ENCODE measurements at regions not wholly inside any gene's neighbourhood (a gene's known extent, or its start where the extent isn't known, plus 50 kb on each side); places are given as distances from the start of the nearest gene placed in this dataset.
"Not testable (repeated sequence)": the region's sequence is repeated elsewhere in the genome, so short reads cannot be mapped to it uniquely, and the experiment has no call there.

- in situ Hi-C loops (cut with HindIII; ENCODE audit: low sequenced_read_pairs): not testable (repeated sequence)
These were observed 205.7 kb downstream of the MATN1 start for GRCh38 chr1:30517666-30518065.

DNA sequence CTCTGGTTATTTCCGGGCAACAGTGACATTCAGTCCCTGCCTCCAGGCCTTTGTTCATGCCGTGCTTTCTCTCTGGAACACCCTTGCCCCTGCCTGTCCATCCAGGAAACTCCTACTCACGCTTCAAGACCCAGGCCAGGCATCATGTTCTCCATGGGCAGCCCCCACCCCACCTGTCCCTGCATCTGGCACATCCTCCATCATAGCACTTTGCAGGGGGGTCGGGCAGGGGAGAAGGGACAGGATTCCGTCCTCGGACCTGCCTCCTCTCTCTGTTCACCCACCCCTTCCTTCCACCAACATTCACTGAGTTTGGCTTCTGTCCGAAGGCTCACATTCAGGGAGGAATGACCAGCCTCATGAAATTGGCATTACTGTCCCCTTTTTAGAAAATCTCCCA, 206.1 kb downstream of the MATN1 start:
- in situ Hi-C loops (cut with HindIII; ENCODE audit: low sequenced_read_pairs): not testable (repeated sequence)

- in situ Hi-C loops (cut with HindIII; ENCODE audit: low sequenced_read_pairs): no loop called here
These were observed 206.9 kb downstream of the MATN1 start for GRCh38 chr1:30516485-30516858.

- in situ Hi-C loops (cut with HindIII; ENCODE audit: low sequenced_read_pairs): no loop called here
These were observed 207.5 kb downstream of the MATN1 start for GRCh38 chr1:30515755-30516484.

- in situ Hi-C loops (cut with HindIII; ENCODE audit: low sequenced_read_pairs): no loop called here
These were observed 208.4 kb downstream of the MATN1 start for GRCh38 chr1:30514945-30515344.

- in situ Hi-C loops (cut with HindIII; ENCODE audit: low sequenced_read_pairs): no loop called here
These were observed 209.2 kb downstream of the MATN1 start for GRCh38 chr1:30514137-30514654.

- in situ Hi-C loops (cut with HindIII; ENCODE audit: low sequenced_read_pairs): no loop called here
These were observed 209.8 kb downstream of the MATN1 start for GRCh38 chr1:30513396-30514136.

DNA sequence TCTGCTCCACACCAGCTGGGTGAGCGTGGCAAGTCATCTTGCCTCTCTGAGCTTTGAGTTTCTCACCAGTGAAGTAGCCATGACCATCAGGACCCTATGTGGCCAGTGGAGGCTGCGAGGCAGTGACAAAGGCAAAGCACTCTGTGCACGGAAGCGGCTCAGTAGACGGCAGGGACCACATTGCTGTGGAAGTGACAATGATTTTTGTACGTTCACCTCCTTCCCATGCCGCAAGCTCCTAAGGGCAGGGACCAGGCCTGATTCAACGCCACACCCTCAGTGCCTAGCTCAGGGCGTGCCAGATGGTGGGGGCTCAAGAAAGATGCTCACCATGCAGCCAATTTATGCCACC, 210.5 kb downstream of the MATN1 start:
- in situ Hi-C loops (cut with HindIII; ENCODE audit: low sequenced_read_pairs): no loop called here

DNA sequence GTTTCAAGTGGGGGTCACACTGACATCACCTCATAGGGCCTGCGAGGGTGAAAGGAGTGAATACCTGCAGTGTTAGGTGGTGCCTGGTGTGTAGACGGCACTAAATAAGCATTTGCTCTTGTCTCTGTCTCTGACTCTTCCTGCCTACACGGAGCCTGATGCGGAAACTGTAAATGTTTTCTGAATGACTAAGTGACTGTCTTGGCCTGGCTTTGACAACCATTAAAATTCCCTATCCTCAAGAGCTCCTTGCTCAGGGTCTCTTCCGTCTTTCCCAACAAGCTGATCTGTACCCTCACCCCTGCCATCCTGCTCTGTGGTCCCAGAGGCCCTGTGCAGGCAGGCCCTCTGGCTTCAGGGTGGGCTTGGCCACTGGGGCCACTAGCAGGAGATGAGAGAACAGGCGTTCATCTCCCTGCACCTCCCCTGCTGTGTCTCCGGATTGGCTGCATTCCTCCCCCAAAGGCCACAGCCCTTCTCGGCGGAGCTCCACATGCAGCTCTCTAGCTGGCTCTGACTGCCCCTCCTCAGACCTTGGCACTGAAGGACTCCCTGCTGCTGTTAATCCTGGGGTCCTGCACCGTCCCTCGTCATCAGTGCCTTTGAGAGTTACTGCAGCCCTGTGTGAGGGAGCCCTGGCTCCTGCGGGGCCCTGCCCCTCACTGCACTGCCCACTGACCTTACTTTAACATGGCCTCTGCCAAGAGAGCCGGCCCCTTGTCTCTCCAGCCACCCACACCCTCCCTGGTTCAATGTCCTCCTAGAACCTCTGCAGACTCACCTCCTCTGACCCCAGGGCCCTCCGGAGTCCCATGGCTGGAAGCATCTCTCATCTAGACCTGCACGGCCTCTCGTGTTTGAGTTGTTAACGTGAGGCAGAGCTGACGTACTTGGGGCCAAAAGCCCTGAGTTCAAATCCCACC, 211.1 kb downstream of the MATN1 start:
- in situ Hi-C loops (cut with HindIII; ENCODE audit: low sequenced_read_pairs): no loop called here

DNA sequence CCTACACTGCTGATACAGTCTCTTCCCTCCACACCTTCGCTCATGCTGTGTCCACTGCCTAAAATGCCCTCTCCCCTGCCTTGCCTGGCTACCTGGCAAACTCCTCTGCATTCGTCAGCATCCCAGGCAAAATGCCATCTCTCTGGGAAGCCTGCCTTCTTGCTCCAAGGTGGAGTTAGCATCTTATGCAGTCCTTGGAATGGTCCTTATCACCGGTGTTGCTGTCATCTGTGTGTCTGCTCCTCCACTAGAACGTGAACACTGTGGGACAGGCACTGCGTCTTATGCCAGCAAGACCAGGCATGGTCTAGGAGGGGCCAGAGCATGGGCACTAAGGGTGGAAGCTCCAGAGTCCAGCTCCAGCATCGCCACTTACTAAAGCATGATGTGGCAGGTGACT, 211.8 kb downstream of the MATN1 start:
- in situ Hi-C loops (cut with HindIII; ENCODE audit: low sequenced_read_pairs): no loop called here

GRCh38 chr1:30511106-30511505, 212.3 kb downstream of the MATN1 start:
- in situ Hi-C loops (cut with HindIII; ENCODE audit: low sequenced_read_pairs): no loop called here

GRCh38 chr1:30509670-30510069, 213.7 kb downstream of the MATN1 start:
- in situ Hi-C loops (cut with HindIII; ENCODE audit: low sequenced_read_pairs): no loop called here

DNA sequence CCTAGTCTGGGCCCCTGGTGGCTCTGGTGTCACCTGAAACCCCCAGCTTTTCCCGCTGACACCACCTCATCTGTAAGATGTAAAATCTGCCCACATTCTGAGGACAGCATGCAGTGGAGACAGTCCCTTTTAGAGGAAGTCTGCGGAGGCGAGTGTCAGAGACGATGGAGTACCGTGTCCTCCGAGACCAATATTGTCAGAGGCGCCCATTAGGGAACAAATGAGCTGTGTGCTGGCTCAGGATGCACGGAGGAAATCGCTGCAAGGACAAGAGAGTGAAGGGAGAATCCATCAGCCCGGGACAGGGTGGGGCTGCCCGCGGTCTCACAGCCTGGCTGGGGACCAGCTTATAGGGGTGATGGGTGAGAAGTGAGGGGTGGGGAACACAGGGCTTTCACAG, 214.8 kb downstream of the MATN1 start:
- in situ Hi-C loops (cut with HindIII; ENCODE audit: low sequenced_read_pairs): no loop called here

DNA sequence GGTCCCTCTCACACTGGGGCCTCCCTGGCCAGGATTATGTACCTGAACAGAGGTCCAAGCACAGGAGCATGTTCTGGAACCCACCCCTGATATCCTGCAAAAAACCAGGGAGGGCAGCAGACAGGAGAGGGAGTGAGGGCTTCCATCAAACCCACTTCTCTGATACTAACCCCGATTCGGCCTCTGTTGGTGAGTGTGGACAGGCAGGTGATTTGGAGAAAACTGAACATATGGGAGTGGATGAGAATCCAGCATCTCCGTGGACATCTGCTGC, 215.3 kb downstream of the MATN1 start:
- in situ Hi-C loops (cut with HindIII; ENCODE audit: low sequenced_read_pairs): no loop called here

DNA sequence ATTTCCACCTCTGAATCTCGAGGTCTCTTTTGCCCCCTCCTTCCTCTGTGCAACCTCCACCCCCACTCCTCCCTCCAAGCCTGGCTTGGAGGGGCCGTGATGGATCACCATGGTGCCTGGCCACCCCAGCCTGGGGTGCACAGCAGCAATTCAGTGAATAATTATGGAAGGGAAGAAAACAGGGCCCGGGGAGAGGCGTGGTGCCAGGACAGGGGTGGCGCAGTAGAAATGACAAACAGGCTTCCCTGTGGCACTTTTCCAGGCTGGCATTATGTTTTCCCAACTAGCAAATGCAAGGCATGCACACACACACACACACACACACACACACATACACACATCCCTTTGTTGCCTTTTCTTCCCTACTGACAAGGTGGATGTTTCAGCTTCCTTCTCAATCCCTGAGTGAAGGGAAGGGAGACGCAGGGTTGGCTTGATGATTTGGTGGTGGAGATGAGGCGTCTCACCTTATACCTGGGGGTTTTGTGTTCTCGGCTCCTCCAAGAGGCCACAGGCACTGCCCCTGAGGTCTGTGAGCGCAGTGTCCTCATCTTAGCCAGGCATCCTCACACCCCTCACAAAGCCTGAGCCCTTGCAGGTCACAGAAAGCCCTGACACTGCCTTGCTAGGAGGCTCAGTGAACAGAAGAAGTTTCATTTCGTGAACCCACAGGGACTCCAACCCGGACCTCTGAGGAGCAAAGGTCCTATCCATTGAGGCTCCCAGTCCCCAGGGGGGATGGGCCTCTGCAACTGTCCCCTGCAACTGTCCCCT, 215.8 kb downstream of the MATN1 start:
- in situ Hi-C loops (cut with HindIII; ENCODE audit: low sequenced_read_pairs): no loop called here

- in situ Hi-C loops (cut with HindIII; ENCODE audit: low sequenced_read_pairs): no loop called here
These were observed 216.4 kb downstream of the MATN1 start for GRCh38 chr1:30507016-30507312.

- in situ Hi-C loops (cut with HindIII; ENCODE audit: low sequenced_read_pairs): no loop called here
These were observed 216.9 kb downstream of the MATN1 start for GRCh38 chr1:30506291-30507015.

DNA sequence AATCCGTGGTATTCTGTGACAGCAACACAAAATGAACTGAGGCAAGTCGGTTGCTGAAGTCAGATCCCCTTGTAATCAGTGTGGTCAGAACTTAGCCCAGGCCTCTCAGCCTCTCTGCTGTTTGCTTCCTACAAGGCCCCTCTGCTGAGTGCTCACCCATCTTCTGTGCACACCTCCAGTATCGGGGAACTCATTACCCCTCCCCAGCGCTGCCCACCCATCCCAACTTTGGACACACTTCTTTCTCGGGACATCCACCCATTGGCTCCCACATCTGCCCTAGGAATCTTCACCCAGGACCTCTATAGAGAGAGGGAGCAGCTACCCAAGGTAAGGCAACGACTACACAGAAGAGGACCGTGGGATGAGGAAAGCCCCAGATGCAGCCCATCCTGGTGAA, 217.5 kb downstream of the MATN1 start:
- in situ Hi-C loops (cut with HindIII; ENCODE audit: low sequenced_read_pairs): no loop called here

GRCh38 chr1:30492451-30492850, 230.9 kb downstream of the MATN1 start:
- in situ Hi-C loops (cut with HindIII; ENCODE audit: low sequenced_read_pairs): no loop called here

DNA sequence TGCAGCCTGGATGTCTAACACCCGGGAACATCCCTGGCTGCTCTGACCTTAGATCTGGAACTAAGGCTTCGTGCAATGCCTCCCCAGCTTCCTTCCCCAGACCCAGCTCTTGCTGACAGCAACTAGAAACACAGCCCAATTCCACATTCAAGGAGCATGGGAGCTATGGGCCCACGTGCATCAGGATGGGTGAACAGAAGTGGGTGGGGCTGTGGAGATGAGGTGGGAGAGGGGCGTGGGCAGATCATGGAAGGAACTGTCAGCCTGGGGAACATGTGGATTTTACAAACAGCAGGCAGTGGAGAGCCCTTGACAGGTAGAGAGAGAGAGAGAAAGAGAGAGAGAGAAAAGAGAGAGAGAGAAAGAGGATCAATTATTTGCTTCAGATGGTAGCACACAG, 231.6 kb downstream of the MATN1 start:
- in situ Hi-C loops (cut with HindIII; ENCODE audit: low sequenced_read_pairs): no loop called here
